HEK293 (cell line): ENCODE measurements at regions not wholly inside any gene's neighbourhood (a gene's known extent, or its start where the extent isn't known, plus 50 kb on each side); places are given as distances from the start of the nearest gene placed in this dataset.

Source experiments
- CTCF ChIA-PET: fragments of 350-600 bp; formaldehyde crosslinking; extraction: SDS; loops from one replicate; lab custom pipeline; 2021; ENCODE audit warnings: antibody characterized with exemption; lab: Yijun Ruan, JAX
- POLR2A ChIA-PET: fragments of 300-600 bp; formaldehyde crosslinking; extraction: SDS; loops from one replicate; lab custom pipeline; 2020; ENCODE audit warnings: antibody characterized with exemption, inconsistent platforms; lab: Yijun Ruan, JAX
- H3K27ac ChIP-seq: fragments of 200-500 bp; sonication (Bioruptor generic); 2 replicates; pipeline ENCODE4 v1.5.1; 2014; ENCODE audit warnings: low read depth, low read length, control low read depth, inconsistent platforms; ENCODE audit errors: extremely low read depth
- H3K36me3 ChIP-seq, 2 experiments: fragments of 200-500 bp in 1 of 2; sonication (Bioruptor generic) in 1 of 2; 1 replicate in 1 of 2; 2 replicates in 1 of 2; pipeline ENCODE4 v1.5.1; 2014 to 2017; ENCODE audit warnings: inconsistent platforms in 2 of 2, low read length in 2 of 2; ENCODE audit not compliant: control insufficient read depth in 2 of 2, insufficient read depth in 1 of 2
- H3K4me1 ChIP-seq: fragments of 200-500 bp; sonication (Bioruptor generic); 2 replicates; pipeline ENCODE4 v1.5.1; 2014; ENCODE audit warnings: mild to moderate bottlenecking, low read length, inconsistent platforms; ENCODE audit not compliant: control insufficient read depth, insufficient read depth
- H3K4me3 ChIP-seq: 2 replicates; pipeline ENCODE4 v1.5.1; 2011; ENCODE audit warnings: low read depth, mild to moderate bottlenecking, control low read depth, low read length, moderate library complexity
- H3K9me3 ChIP-seq: fragments of 200-500 bp; sonication (Bioruptor generic); 2 replicates; pipeline ENCODE4 v1.5.1; 2014; ENCODE audit warnings: low read depth, low read length, inconsistent platforms; ENCODE audit not compliant: control insufficient read depth, insufficient read depth
- GFI1B ChIP-seq: fragments of 450-650 bp; formaldehyde crosslinking; IDR thresholded peaks from 2 replicates; pipeline ENCODE4 v1.5.1; 2016; ENCODE audit warnings: missing biosample characterization, missing genetic modification characterization
- GLI2 ChIP-seq: fragments of 450-650 bp; formaldehyde crosslinking; IDR thresholded peaks from 2 replicates; pipeline ENCODE4; 2017; ENCODE audit warnings: missing biosample characterization, missing genetic modification characterization, low read depth, borderline replicate concordance
- KLF10 ChIP-seq: fragments of 450-650 bp; IDR thresholded peaks from 2 replicates; pipeline ENCODE4 v1.5.1; 2018; ENCODE audit warnings: missing biosample characterization, mild to moderate bottlenecking, missing genetic modification characterization
- KLF17 ChIP-seq: fragments of 450-650 bp; formaldehyde crosslinking; IDR thresholded peaks from 2 replicates; pipeline ENCODE4 v1.5.1; 2016; ENCODE audit warnings: missing biosample characterization, missing genetic modification characterization
- KLF7 ChIP-seq: fragments of 450-650 bp; formaldehyde crosslinking; IDR thresholded peaks from 2 replicates; pipeline ENCODE4 v1.5.1; 2016; ENCODE audit warnings: missing biosample characterization, missing genetic modification characterization, borderline replicate concordance
- MEIS1 ChIP-seq: sonication (generic); formaldehyde crosslinking; IDR thresholded peaks from 2 replicates; pipeline ENCODE4 v1.8.1; 2022; ENCODE audit warnings: missing genetic modification reagents, mild to moderate bottlenecking, borderline replicate concordance
- PRDM1 ChIP-seq: fragments of 450-650 bp; formaldehyde crosslinking; IDR thresholded peaks from 2 replicates; pipeline ENCODE4; 2016; ENCODE audit warnings: missing biosample characterization, missing genetic modification characterization
- ZBTB7A ChIP-seq: fragments of 450-650 bp; formaldehyde crosslinking; IDR thresholded peaks from 2 replicates; pipeline ENCODE4 v1.5.1; 2016; ENCODE audit warnings: low read depth, missing biosample characterization, missing genetic modification characterization
- ZFP41 ChIP-seq: fragments of 450-650 bp; formaldehyde crosslinking; IDR thresholded peaks from 2 replicates; pipeline ENCODE4 v1.5.1; 2016; ENCODE audit warnings: missing biosample characterization, missing genetic modification characterization, borderline replicate concordance
- ZNF138 ChIP-seq: fragments of 450-650 bp; formaldehyde crosslinking; IDR thresholded peaks from 2 replicates; pipeline ENCODE4 v1.5.1; 2016; ENCODE audit warnings: missing biosample characterization, missing genetic modification characterization, borderline replicate concordance
- ZNF148 ChIP-seq: fragments of 450-650 bp; formaldehyde crosslinking; IDR thresholded peaks from 2 replicates; pipeline ENCODE4 v1.5.0; 2017; ENCODE audit warnings: missing biosample characterization, missing genetic modification characterization, borderline replicate concordance
- ZNF184 ChIP-seq: fragments of 450-650 bp; IDR thresholded peaks from 2 replicates; pipeline ENCODE4 v1.5.1; 2018; ENCODE audit warnings: missing biosample characterization, mild to moderate bottlenecking, missing genetic modification characterization
- ZNF223 ChIP-seq: fragments of 450-650 bp; formaldehyde crosslinking; IDR thresholded peaks from 2 replicates; pipeline ENCODE4 v1.5.1; 2016; ENCODE audit warnings: missing biosample characterization, missing genetic modification characterization
- ZNF354C ChIP-seq: fragments of 450-650 bp; formaldehyde crosslinking; IDR thresholded peaks from 2 replicates; pipeline ENCODE4 v1.5.1; 2016; ENCODE audit warnings: missing biosample characterization, missing genetic modification characterization, low read depth, borderline replicate concordance
- ZNF366 ChIP-seq: fragments of 450-650 bp; formaldehyde crosslinking; conservative IDR thresholded peaks from 2 replicates; pipeline ENCODE4 v1.5.1; 2016; ENCODE audit warnings: missing biosample characterization, missing genetic modification characterization
- ZNF423 ChIP-seq: fragments of 450-650 bp; formaldehyde crosslinking; IDR thresholded peaks from 2 replicates; pipeline ENCODE4 v1.5.1; 2016; ENCODE audit warnings: missing biosample characterization, missing genetic modification characterization
- ZNF426 ChIP-seq: fragments of 450-650 bp; formaldehyde crosslinking; IDR thresholded peaks from 2 replicates; pipeline ENCODE4 v1.5.1; 2017; ENCODE audit warnings: missing biosample characterization, missing genetic modification characterization, mild to moderate bottlenecking, inconsistent platforms, moderate library complexity
- ZNF449 ChIP-seq: fragments of 450-650 bp; formaldehyde crosslinking; IDR thresholded peaks from 2 replicates; pipeline ENCODE4 v1.5.1; 2017; ENCODE audit warnings: missing biosample characterization, mild to moderate bottlenecking, missing genetic modification characterization, moderate library complexity
- ZNF548 ChIP-seq: fragments of 450-650 bp; formaldehyde crosslinking; IDR thresholded peaks from 2 replicates; pipeline ENCODE4 v1.5.1; 2016; ENCODE audit warnings: missing biosample characterization, missing genetic modification characterization
- ZNF558 ChIP-seq: fragments of 450-650 bp; formaldehyde crosslinking; IDR thresholded peaks from 2 replicates; pipeline ENCODE4 v1.5.1; 2016; ENCODE audit warnings: missing biosample characterization, missing genetic modification characterization
- ZNF624 ChIP-seq: fragments of 450-650 bp; formaldehyde crosslinking; IDR thresholded peaks from 2 replicates; pipeline ENCODE4 v1.5.1; 2017; ENCODE audit warnings: missing biosample characterization, missing genetic modification characterization
- ZNF629 ChIP-seq: fragments of 450-650 bp; formaldehyde crosslinking; IDR thresholded peaks from 2 replicates; pipeline ENCODE4 v1.5.1; 2017; ENCODE audit warnings: missing biosample characterization, missing genetic modification characterization
- ZNF837 ChIP-seq: fragments of 450-650 bp; formaldehyde crosslinking; IDR thresholded peaks from 2 replicates; pipeline ENCODE4 v1.5.1; 2016; ENCODE audit warnings: missing biosample characterization, missing genetic modification characterization

GRCh38 chr5:39765366-39765765, 340.6 kb upstream of the DAB2 start:
- no peak overlapping the region for H3K27ac ChIP-seq
- POLR2A ChIA-PET, result no interaction called here
- CTCF ChIA-PET, result interaction anchor here (1.1 kb wide), 1 partner anchor 183 kb away, joined by 3 read pairs; no protein-coding TSS in a partner anchor

GRCh38 chr5:39762761-39763160, 338.0 kb upstream of the DAB2 start:
- TF ChIP-seq MEIS1 (no peak), ZNF366 (tag by site-specific recombination) (no peak), ZNF184 (tag by site-specific recombination) (no peak), ZNF354C (no peak), ZNF138 (tag by site-specific recombination) (no peak), ZBTB7A (tag by site-specific recombination) (no peak)

More at GRCh38 chr5:39765366-39765765, 340.6 kb upstream of the DAB2 start:
- no peak for TF ChIP-seq ZNF223 (tag by site-specific recombination)
- TF ChIP-seq ZNF837 (tag by site-specific recombination), result no peak
- Histone ChIP-seq H3K36me3 (no peaks in the 10 kb centered on the region), H3K4me3 (no peak overlapping the region), H3K9me3 (no peaks in the 10 kb centered on the region), H3K4me1 (no peaks in the 10 kb centered on the region)

GRCh38 chr5:39761199-39761950, 336.6 kb upstream of the DAB2 start:
- ChIA-PET POLR2A (no interaction called here), CTCF (no interaction called here)
- Histone ChIP-seq H3K27ac (no peak overlapping the region), H3K4me3 (no peak overlapping the region), H3K4me1 (no peaks in the 10 kb centered on the region), H3K9me3 (no peaks in the 10 kb centered on the region), H3K36me3 (no peaks in the 10 kb centered on the region)
- TF ChIP-seq KLF17 (no peak), ZNF558 (tag by site-specific recombination) (no peak), GLI2 (no peak), ZNF148 (tag by site-specific recombination) (no peak)

More at GRCh38 chr5:39762761-39763160, 338.0 kb upstream of the DAB2 start:
- H3K4me1 ChIP-seq, result no peaks in the 10 kb centered on the region
- H3K36me3 ChIP-seq, result no peaks in the 10 kb centered on the region
- ChIA-PET CTCF (no interaction called here), POLR2A (no interaction called here)
- no peak overlapping the region for H3K27ac ChIP-seq
- no peak overlapping the region for H3K4me3 ChIP-seq
- no peaks in the 10 kb centered on the region for H3K9me3 ChIP-seq

GRCh38 chr5:39760385-39761198, 335.8 kb upstream of the DAB2 start:
- Histone ChIP-seq H3K36me3 (no peaks in the 10 kb centered on the region), H3K27ac (no peak overlapping the region), H3K4me1 (no peaks in the 10 kb centered on the region), H3K9me3 (no peaks in the 10 kb centered on the region), H3K4me3 (no peak overlapping the region)
- CTCF ChIA-PET, result no interaction called here
- POLR2A ChIA-PET, result no interaction called here
- TF ChIP-seq ZNF423 (no peak), ZNF426 (tag by site-specific recombination) (no peak), ZNF629 (tag by site-specific recombination) (no peak), KLF7 (tag by site-specific recombination) (no peak), ZNF548 (tag by site-specific recombination) (no peak), ZNF449 (tag by site-specific recombination) (no peak), PRDM1 (tag by site-specific recombination) (no peak), ZNF624 (tag by site-specific recombination) (no peak), KLF10 (no peak), ZFP41 (tag by site-specific recombination) (no peak), GFI1B (tag by site-specific recombination) (no peak)
